VCaP (cell line): ENCODE measurements at regions not wholly inside any gene's neighbourhood (a gene's known extent, or its start where the extent isn't known, plus 50 kb on each side); places are given as distances from the start of the nearest gene placed in this dataset.

Experiments used
- H3K27ac ChIP-seq: fragments of 450-650 bp; 2 replicates; pipeline ENCODE4 v1.5.1; 2017
- TF ChIP-seq, protein P1 (sequence below): fragments of 450-650 bp; conservative IDR thresholded peaks from 2 replicates; pipeline ENCODE4 v1.5.1; 2017; ENCODE audit warnings: mild to moderate bottlenecking, moderate library complexity

DNA sequence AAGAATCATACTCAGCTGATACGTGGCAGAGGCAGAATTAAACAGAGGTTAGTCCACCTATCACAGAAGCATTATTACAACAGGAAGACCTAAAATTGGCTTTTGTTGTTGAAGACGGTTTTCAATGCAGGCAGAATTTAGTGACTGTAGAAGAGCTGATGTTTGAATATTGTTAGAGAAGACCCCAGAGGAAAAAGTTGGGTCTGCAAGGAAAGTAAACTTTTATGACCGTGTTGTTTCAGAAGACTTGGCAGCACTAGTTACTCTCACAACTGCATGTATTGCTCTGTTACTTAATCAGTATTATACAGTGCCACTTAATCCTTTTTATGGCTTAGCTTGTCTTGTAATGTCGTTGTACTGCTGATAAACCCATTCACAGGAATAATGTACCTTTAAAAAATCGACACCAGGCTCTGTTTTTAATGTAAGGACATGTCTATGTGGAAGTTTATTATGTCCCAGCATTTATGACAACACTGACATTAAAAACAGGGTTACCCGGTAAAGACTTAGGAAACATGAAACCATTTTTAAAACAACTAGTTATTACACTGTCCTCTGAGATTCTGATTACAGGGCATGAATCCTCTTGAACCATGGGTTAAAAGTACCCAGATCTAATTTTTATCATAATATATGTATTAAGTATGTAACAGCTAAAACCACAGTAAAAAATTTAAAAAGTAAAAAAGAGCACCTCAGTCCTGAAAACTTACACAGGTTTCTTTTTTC is 235.4 kb downstream of the TTLL7 start:
- TF ChIP-seq, protein P1, sequence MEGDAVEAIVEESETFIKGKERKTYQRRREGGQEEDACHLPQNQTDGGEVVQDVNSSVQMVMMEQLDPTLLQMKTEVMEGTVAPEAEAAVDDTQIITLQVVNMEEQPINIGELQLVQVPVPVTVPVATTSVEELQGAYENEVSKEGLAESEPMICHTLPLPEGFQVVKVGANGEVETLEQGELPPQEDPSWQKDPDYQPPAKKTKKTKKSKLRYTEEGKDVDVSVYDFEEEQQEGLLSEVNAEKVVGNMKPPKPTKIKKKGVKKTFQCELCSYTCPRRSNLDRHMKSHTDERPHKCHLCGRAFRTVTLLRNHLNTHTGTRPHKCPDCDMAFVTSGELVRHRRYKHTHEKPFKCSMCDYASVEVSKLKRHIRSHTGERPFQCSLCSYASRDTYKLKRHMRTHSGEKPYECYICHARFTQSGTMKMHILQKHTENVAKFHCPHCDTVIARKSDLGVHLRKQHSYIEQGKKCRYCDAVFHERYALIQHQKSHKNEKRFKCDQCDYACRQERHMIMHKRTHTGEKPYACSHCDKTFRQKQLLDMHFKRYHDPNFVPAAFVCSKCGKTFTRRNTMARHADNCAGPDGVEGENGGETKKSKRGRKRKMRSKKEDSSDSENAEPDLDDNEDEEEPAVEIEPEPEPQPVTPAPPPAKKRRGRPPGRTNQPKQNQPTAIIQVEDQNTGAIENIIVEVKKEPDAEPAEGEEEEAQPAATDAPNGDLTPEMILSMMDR, result no peak
- H3K27ac ChIP-seq, result peak overlapping the region; percentile 86

DNA sequence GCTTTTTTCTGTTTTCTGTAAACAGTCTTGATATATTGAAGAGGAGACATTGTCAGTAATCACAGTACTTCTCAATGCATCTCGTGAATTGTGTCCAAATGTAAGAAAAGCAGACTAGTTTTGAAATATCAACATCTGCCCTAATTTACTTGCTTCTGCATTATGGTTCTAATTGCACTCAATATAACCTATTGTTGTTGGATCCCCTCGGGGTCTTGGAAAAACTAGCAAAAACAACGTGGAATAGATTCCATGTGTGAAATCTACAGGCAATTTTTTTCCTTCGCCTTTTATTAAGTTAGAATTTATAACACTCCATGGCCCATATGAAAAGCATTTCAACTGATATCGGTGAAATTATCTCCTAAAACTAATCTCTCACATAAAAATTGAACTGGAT is 236.5 kb downstream of the TTLL7 start:
- TF ChIP-seq, protein P1, result no peak

DNA sequence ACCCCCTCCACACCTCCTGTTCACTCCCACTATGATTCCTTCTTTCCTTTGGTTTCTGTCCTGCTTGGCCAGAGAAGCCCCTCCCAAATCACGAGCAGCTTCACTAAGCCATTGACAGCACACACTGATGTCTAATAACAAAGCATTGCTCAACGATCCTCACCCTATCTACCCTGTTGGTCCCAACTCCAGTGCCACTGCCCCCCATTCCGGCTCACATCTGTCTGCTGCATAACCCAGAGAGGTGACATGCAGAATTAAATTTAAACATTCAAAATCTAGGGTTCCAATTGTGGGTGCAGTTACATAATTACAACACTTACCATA is 236.9 kb downstream of the TTLL7 start:
- H3K27ac ChIP-seq, result no peak overlapping the region
- TF ChIP-seq, protein P1, result no peak

More for the DNA sequence above, 236.5 kb downstream of the TTLL7 start:
- peak overlapping the region; percentile 86; the same call in 1 of the 2 replicates for H3K27ac ChIP-seq

DNA sequence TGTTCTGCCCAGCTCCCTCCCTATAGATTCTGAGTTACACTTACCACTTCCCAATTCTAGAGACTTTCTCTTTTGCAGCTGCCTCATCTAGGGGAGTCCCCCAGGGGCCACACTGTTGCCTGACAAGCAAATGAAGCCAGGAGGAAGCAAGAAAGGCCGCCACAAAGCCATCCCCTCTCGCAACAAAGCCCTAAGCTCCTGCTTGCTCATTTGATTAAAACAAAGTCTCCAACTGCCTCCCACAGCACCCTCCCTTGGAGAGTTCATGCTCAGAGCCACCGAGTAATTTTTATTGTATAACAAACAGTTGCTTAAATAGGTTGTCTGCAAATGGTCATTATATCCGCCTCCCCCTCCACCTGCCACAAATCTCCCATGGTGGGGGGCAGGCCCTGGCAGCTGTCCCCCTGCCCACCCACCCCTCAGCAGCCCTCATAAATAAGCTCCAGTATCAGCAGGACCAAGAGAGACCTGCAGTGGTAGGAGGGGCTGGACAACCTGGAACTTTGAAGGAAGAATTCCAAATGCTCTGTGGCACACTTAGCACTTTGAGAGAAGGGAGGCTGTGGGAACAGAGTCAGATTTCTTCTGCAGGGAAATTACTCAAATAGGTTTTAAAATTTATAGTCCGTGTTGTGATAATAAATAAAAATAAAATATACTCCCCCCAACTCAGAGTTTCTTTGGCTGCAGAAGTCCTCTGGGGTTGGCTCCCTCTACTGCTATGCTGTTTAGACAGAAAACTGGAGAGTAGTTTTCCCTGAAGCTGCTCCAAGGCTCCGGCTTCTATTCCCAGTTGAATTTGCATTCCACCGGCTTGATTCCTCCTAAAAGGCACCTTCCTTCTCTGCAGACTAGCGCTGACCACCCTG is 237.5 kb downstream of the TTLL7 start:
- H3K27ac ChIP-seq, result no peak overlapping the region
- TF ChIP-seq, protein P1, result no peak

DNA sequence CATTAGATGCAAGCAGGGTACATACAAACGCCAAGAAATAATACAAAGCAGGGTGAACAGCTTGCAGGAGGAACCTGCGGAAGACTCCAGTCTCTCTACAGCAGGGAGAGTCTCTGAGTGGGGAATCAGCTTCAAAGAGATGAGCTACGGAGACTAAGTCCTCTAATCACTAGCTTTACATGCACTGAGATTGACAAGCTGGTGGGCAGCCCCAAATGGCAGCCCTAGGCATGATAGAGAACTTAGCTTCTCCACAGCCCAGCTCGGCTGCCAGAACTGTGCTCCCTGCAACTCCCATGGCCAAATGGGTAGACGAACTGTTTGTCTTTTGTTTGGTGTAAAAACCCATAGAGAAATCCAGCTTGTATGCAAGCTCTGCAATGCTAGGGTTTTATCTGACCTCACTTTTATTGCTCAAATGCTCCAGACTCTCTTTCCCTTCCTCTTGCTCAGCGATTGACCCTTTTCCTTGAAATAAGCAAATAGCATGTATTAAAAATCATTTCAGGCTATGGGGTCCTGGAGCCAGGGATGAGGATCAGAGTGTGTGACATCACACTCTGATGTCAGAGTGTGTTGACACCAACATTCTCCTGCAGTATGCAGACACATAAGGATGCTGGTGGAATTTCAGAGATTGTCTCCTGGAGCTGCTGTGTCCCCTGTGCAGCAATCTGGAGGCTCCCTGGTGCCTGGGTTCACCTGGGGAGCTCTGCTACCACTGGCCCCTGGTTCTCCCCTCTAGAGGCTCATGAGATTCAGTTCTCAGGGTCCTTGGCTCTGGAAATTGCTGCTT is 238.5 kb downstream of the TTLL7 start:
- no peak overlapping the region for H3K27ac ChIP-seq
- TF ChIP-seq, protein P1, result no peak

DNA sequence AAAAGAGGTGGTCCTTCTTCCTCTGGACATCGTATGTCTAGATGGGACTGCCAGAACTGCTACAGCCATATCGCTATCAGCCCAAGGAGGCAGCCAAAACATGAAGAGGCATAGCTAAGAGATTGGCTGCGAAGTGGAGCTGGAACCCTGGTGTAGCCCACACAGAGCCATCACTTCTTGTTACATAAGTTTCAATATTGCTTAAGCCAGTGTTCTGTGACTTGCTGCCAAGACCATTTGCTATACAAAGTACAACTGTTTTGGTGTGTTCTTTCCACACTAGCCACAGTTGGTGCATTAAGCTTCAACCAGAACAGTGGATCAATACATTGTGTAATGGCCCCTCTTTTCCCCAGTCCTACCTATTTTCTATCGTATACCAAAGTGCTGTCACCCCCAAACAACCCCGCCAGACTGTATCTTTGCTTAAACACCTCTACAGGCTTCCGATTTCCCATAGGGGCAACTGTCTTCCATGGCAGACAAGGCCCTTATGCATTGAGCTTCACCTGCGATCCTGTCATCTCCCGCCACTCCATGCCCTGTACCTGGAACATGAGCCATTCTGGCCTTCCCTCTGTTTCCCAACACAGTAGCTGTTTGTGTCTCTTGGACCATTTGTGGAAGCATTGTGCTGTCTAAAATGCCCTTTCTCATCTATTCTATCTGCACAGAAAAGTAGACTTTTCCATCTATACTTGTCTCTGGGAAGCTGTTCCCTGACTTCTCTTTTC is 241.8 kb downstream of the TTLL7 start:
- H3K27ac ChIP-seq, result no peak overlapping the region
- TF ChIP-seq, protein P1, result no peak
